ENCODE measurements at regions not wholly inside any gene's neighbourhood (a gene's known extent, or its start where the extent isn't known, plus 50 kb on each side); places are given as distances from the start of the nearest gene placed in this dataset.

- in situ Hi-C loops (cut with HindIII; ENCODE audit: low pct_unique_long_range_greater_than_20kb, low sequenced_read_pairs) (no loop called here), intact Hi-C loops (cut with micrococcal nuclease; ENCODE audit: unreplicated experiment) (no loop called here)
- ATAC-seq (no peak), DNase-seq (ENCODE audit: low read depth, low spot score) (no peak)
- BruUV-seq (replicated peaks), result no TSS peak
- ChIA-PET CTCF (no interaction called here), POLR2A (no interaction called here)
- Histone ChIP-seq H3K27me3 (ENCODE audit: control insufficient read depth, insufficient read depth, low read length) (no peaks in the 10 kb centered on the region), H3K9me3 (ENCODE audit: control insufficient read depth, insufficient read depth, low read depth, low read length) (no peaks in the 10 kb centered on the region), H3K36me3 (ENCODE audit: control insufficient read depth, insufficient read depth, low read length) (no peaks in the 10 kb centered on the region), H3K4me3 (ENCODE audit: low read depth in 2 of 2, low read length in 2 of 2) (no peak overlapping the region), H3K4me1 (ENCODE audit: control insufficient read depth, insufficient read depth, low read length) (no peaks in the 10 kb centered on the region), H3K27ac (ENCODE audit: low read length) (no peak overlapping the region)
- TF ChIP-seq REST (IDR thresholded peaks at IDR 0.05; ENCODE audit: insufficient read depth in 1 of 2, low read depth in 2 of 2, low read length in 1 of 2) (no peak), TCF7L2 (IDR thresholded peaks at IDR 0.05; ENCODE audit: low read depth, low read length) (no peak), POLR2AphosphoS5 (IDR thresholded peaks at IDR 0.05; ENCODE audit: low read depth, low read length) (no peak), CTCF (IDR thresholded peaks at IDR 0.05) (no peak), SIN3A (IDR thresholded peaks at IDR 0.05; ENCODE audit: borderline replicate concordance, insufficient read depth, low read depth, low read length) (no peak)
These were observed 277.8 kb upstream of the CYRIA start for GRCh38 chr2:16943279-16943958.

- Histone ChIP-seq H3K4me3 (ENCODE audit: low read depth in 2 of 2, low read length in 2 of 2) (no peak overlapping the region), H3K27ac (ENCODE audit: low read length) (no peak overlapping the region), H3K36me3 (ENCODE audit: control insufficient read depth, insufficient read depth, low read length) (no peaks in the 10 kb centered on the region), H3K27me3 (ENCODE audit: control insufficient read depth, insufficient read depth, low read length) (no peaks in the 10 kb centered on the region), H3K9me3 (ENCODE audit: control insufficient read depth, insufficient read depth, low read depth, low read length) (no peaks in the 10 kb centered on the region), H3K4me1 (ENCODE audit: control insufficient read depth, insufficient read depth, low read length) (no peaks in the 10 kb centered on the region)
- in situ Hi-C loops (cut with HindIII; ENCODE audit: low pct_unique_long_range_greater_than_20kb, low sequenced_read_pairs), result no loop called here
- intact Hi-C loops (cut with micrococcal nuclease; ENCODE audit: unreplicated experiment), result no loop called here
- no TSS peak for BruUV-seq (replicated peaks)
- ATAC-seq, result no peak
- TF ChIP-seq POLR2AphosphoS5 (IDR thresholded peaks at IDR 0.05; ENCODE audit: low read depth, low read length) (no peak), REST (IDR thresholded peaks at IDR 0.05; ENCODE audit: insufficient read depth in 1 of 2, low read depth in 2 of 2, low read length in 1 of 2) (no peak), SIN3A (IDR thresholded peaks at IDR 0.05; ENCODE audit: borderline replicate concordance, insufficient read depth, low read depth, low read length) (no peak), TCF7L2 (IDR thresholded peaks at IDR 0.05; ENCODE audit: low read depth, low read length) (no peak), CTCF (IDR thresholded peaks at IDR 0.05) (no peak)
- POLR2A ChIA-PET, result no interaction called here
- DNase-seq (ENCODE audit: low read depth, low spot score), result no peak
- CTCF ChIA-PET, result no interaction called here
These were observed 274.6 kb upstream of the CYRIA start for GRCh38 chr2:16940214-16940613.

Measured in Panc1 (cell line).